ENCODE measurements at regions not wholly inside any gene's neighbourhood (a gene's known extent, or its start where the extent isn't known, plus 50 kb on each side); places are given as distances from the start of the nearest gene placed in this dataset.

GRCh38 chr4:175871774-175872405 lies 59.8 kb upstream of the GPM6A start:
- DNase-seq, result no peak

- DNase-seq, result no peak
Measured at GRCh38 chr4:175873707-175874106, 61.6 kb upstream of the GPM6A start.

- no peak for DNase-seq
Measured at GRCh38 chr4:175874306-175874705, 62.2 kb upstream of the GPM6A start.

GRCh38 chr4:175875993-175876771 lies 64.1 kb upstream of the GPM6A start:
- DNase-seq, result no peak

GRCh38 chr4:175882891-175883290 lies 70.8 kb upstream of the GPM6A start:
- no peak for DNase-seq

- no peak for DNase-seq
Measured at GRCh38 chr4:175884048-175884447, 72.0 kb upstream of the GPM6A start.

- no peak for DNase-seq
Measured at GRCh38 chr4:175891231-175891630, 79.2 kb upstream of the GPM6A start.

GRCh38 chr4:175891851-175892250 lies 79.8 kb upstream of the GPM6A start:
- no peak for DNase-seq

- DNase-seq, result no peak
Measured at GRCh38 chr4:175905925-175906324, 93.9 kb upstream of the GPM6A start.

- DNase-seq, result no peak
Measured at GRCh38 chr4:175906384-175906783, 94.3 kb upstream of the GPM6A start.

- DNase-seq, result no peak
Measured at GRCh38 chr4:175910700-175911099, 98.6 kb upstream of the GPM6A start.

- DNase-seq, result no peak
Measured at GRCh38 chr4:175916626-175917351, 104.7 kb upstream of the GPM6A start.

GRCh38 chr4:175927121-175927520 lies 115.1 kb upstream of the GPM6A start:
- DNase-seq, result no peak

GRCh38 chr4:175929441-175929840 lies 117.4 kb upstream of the GPM6A start:
- DNase-seq, result no peak

GRCh38 chr4:175929932-175930331 lies 117.9 kb upstream of the GPM6A start:
- no peak for DNase-seq

- no peak for DNase-seq
Measured at GRCh38 chr4:175930471-175930870, 118.4 kb upstream of the GPM6A start.

GRCh38 chr4:175932116-175932515 lies 120.1 kb upstream of the GPM6A start:
- no peak for DNase-seq

- DNase-seq, result no peak
Measured at GRCh38 chr4:175934506-175934905, 122.4 kb upstream of the GPM6A start.

GRCh38 chr4:175935016-175935661 lies 123.1 kb upstream of the GPM6A start:
- no peak for DNase-seq

- no peak for DNase-seq
Measured at GRCh38 chr4:175944126-175944910, 121.3 kb upstream of the WDR17 start.

- no peak for DNase-seq
Measured at GRCh38 chr4:175946472-175947116, 119.0 kb upstream of the WDR17 start.

GRCh38 chr4:175947117-175947722 lies 118.4 kb upstream of the WDR17 start:
- no peak for DNase-seq
